ENCODE measurements at regions not wholly inside any gene's neighbourhood (a gene's known extent, or its start where the extent isn't known, plus 50 kb on each side); places are given as distances from the start of the nearest gene placed in this dataset.
A peak's percentile ranks its signal among the peaks of the same experiment; 100 is the strongest.
"Not testable (repeated sequence)": the region's sequence is repeated elsewhere in the genome, so short reads cannot be mapped to it uniquely, and the experiment has no call there.

GRCh38 chr10:124192664-124193308 is 99.4 kb upstream of the CHST15 start:
- not testable (repeated sequence) for H3K27me3 ChIP-seq (ENCODE audit: insufficient read depth, low read length); H3K9ac ChIP-seq (ENCODE audit: extremely low read depth, insufficient read length, low read length); DNase-seq; H3K79me1 ChIP-seq (ENCODE audit: insufficient read depth, low read depth, low read length, poor library complexity, severe bottlenecking); H2BK20ac ChIP-seq (ENCODE audit: low read depth, low read length, poor library complexity, severe bottlenecking); H2BK15ac ChIP-seq (ENCODE audit: low read depth, low read length); H4K5ac ChIP-seq (ENCODE audit: insufficient read length, low read depth, low read length); H4K91ac ChIP-seq (ENCODE audit: insufficient read length, low read depth, low read length); H3K9me3 ChIP-seq (ENCODE audit: control insufficient read depth, low read depth, low read length); H3K4me2 ChIP-seq (ENCODE audit: insufficient read depth, insufficient read length, low read length); H2BK120ac ChIP-seq (ENCODE audit: low read depth, low read length, poor library complexity, severe bottlenecking); H3K27ac ChIP-seq (ENCODE audit: insufficient read length, low read depth, low read length); H3T11ph ChIP-seq (ENCODE audit: low read length); H3K23me2 ChIP-seq (ENCODE audit: insufficient read length, low read depth, low read length, poor library complexity, severe bottlenecking); H3K4ac ChIP-seq (ENCODE audit: low read depth, low read length); H3K36me3 Mint-ChIP-seq (ENCODE audit: insufficient read depth in 1 of 3, low read depth in 3 of 3); H4K20me1 ChIP-seq (ENCODE audit: control insufficient read depth, insufficient read depth, insufficient read length); H3K9me3 Mint-ChIP-seq; H3K14ac ChIP-seq (ENCODE audit: insufficient read depth, low read length); H3K4me3 Mint-ChIP-seq; H3K23ac ChIP-seq (ENCODE audit: insufficient read length, low read depth, low read length); H2BK5ac ChIP-seq (ENCODE audit: insufficient read length, low read length); H3K4me1 ChIP-seq (ENCODE audit: insufficient read depth, low read length); H3K79me2 ChIP-seq (ENCODE audit: insufficient read depth, low read length); H2AFZ ChIP-seq (ENCODE audit: low read length); H3K27ac Mint-ChIP-seq; H3K56ac ChIP-seq (ENCODE audit: insufficient read length, low read depth, low read length); H3K18ac ChIP-seq (ENCODE audit: insufficient read length, low read depth, low read length); H4K8ac ChIP-seq (replicated peaks; ENCODE audit: insufficient read length, low read depth, low read length); H2BK12ac ChIP-seq (ENCODE audit: insufficient read length, low read depth, low read length); H2AK5ac ChIP-seq (ENCODE audit: insufficient read length, low read length)
- peak; percentile 63 for TF ChIP-seq CTCF (conservative IDR thresholded peaks at IDR 0.05)
- no CpG with 5 or more reads among the region's 5 CpGs for WGBS (ENCODE audit: extremely low coverage, insufficient read length, low lambda C conversion rate)
- H3K27me3 Mint-ChIP-seq (ENCODE audit: low read depth): peaks cover 19% of the 10 kb centered on the region
- H3K4me1 Mint-ChIP-seq: peaks cover 0 to 11% of the 10 kb centered on the region in 2 experiments; a peak in 2 of 4 replicates

- H3K9ac ChIP-seq (ENCODE audit: extremely low read depth, insufficient read length, low read length); H2BK12ac ChIP-seq (ENCODE audit: insufficient read length, low read depth, low read length); H3T11ph ChIP-seq (ENCODE audit: low read length); H2AK5ac ChIP-seq (ENCODE audit: insufficient read length, low read length); H3K9me3 Mint-ChIP-seq; DNase-seq; H3K18ac ChIP-seq (ENCODE audit: insufficient read length, low read depth, low read length); H3K4me1 ChIP-seq (ENCODE audit: insufficient read depth, low read length); H3K4me2 ChIP-seq (ENCODE audit: insufficient read depth, insufficient read length, low read length); H2BK15ac ChIP-seq (ENCODE audit: low read depth, low read length); H2AFZ ChIP-seq (ENCODE audit: low read length); H3K14ac ChIP-seq (ENCODE audit: insufficient read depth, low read length); H3K36me3 Mint-ChIP-seq (ENCODE audit: insufficient read depth in 1 of 3, low read depth in 3 of 3); H3K27ac Mint-ChIP-seq; H2BK120ac ChIP-seq (ENCODE audit: low read depth, low read length, poor library complexity, severe bottlenecking); H3K27me3 ChIP-seq (ENCODE audit: insufficient read depth, low read length); H2BK5ac ChIP-seq (ENCODE audit: insufficient read length, low read length); H3K9me3 ChIP-seq (ENCODE audit: control insufficient read depth, low read depth, low read length); H3K4me3 Mint-ChIP-seq; H2BK20ac ChIP-seq (ENCODE audit: low read depth, low read length, poor library complexity, severe bottlenecking); H4K5ac ChIP-seq (ENCODE audit: insufficient read length, low read depth, low read length); H3K79me2 ChIP-seq (ENCODE audit: insufficient read depth, low read length); H3K27ac ChIP-seq (ENCODE audit: insufficient read length, low read depth, low read length); H3K23me2 ChIP-seq (ENCODE audit: insufficient read length, low read depth, low read length, poor library complexity, severe bottlenecking); H3K4ac ChIP-seq (ENCODE audit: low read depth, low read length); H3K4me1 Mint-ChIP-seq; H4K8ac ChIP-seq (replicated peaks; ENCODE audit: insufficient read length, low read depth, low read length); H4K20me1 ChIP-seq (ENCODE audit: control insufficient read depth, insufficient read depth, insufficient read length); H4K91ac ChIP-seq (ENCODE audit: insufficient read length, low read depth, low read length); H3K56ac ChIP-seq (ENCODE audit: insufficient read length, low read depth, low read length); H3K79me1 ChIP-seq (ENCODE audit: insufficient read depth, low read depth, low read length, poor library complexity, severe bottlenecking); H3K23ac ChIP-seq (ENCODE audit: insufficient read length, low read depth, low read length): not testable (repeated sequence)
- WGBS (ENCODE audit: extremely low coverage, insufficient read length, low lambda C conversion rate): no CpG with 5 or more reads among the region's 2 CpGs
- peaks cover 19% of the 10 kb centered on the region for H3K27me3 Mint-ChIP-seq (ENCODE audit: low read depth)
Measured at GRCh38 chr10:124190476-124190875, 97.1 kb upstream of the CHST15 start.
